NCI-H524 treated with DMSO at 0.1 percent for 48 hours (cell line): ENCODE measurements at regions not wholly inside any gene's neighbourhood (a gene's known extent, or its start where the extent isn't known, plus 50 kb on each side); places are given as distances from the start of the nearest gene placed in this dataset.

Source experiments
- DNase-seq: peaks from one replicate; lab custom pipeline; 2025; lab: John Stamatoyannopoulos, UW

- no peak for DNase-seq
These were observed 189.7 kb downstream of the BCAT1 start for GRCh38 chr12:24759155-24759554.

- DNase-seq = no peak
These were observed 192.3 kb downstream of the BCAT1 start for GRCh38 chr12:24756479-24757024.

GRCh38 chr12:24754690-24755638 lies 193.9 kb downstream of the BCAT1 start:
- no peak for DNase-seq

GRCh38 chr12:24752763-24753462 lies 196.0 kb downstream of the BCAT1 start:
- DNase-seq = no peak

- no peak for DNase-seq
These were observed 197.7 kb downstream of the BCAT1 start for GRCh38 chr12:24751181-24751580.

GRCh38 chr12:24750263-24750662 lies 198.6 kb downstream of the BCAT1 start:
- DNase-seq = no peak

GRCh38 chr12:24749171-24749570 lies 199.7 kb downstream of the BCAT1 start:
- no peak for DNase-seq

GRCh38 chr12:24748326-24748725 lies 200.6 kb downstream of the BCAT1 start:
- no peak for DNase-seq

- no peak for DNase-seq
These were observed 202.0 kb downstream of the BCAT1 start for GRCh38 chr12:24746864-24747263.

- no peak for DNase-seq
These were observed 202.8 kb downstream of the BCAT1 start for GRCh38 chr12:24746006-24746671.

GRCh38 chr12:24743941-24744793 lies 204.7 kb downstream of the BCAT1 start:
- no peak for DNase-seq

GRCh38 chr12:24742378-24742777 lies 206.5 kb downstream of the BCAT1 start:
- DNase-seq = no peak

- DNase-seq = no peak
These were observed 207.7 kb downstream of the BCAT1 start for GRCh38 chr12:24741216-24741615.

- DNase-seq = no peak
These were observed 209.7 kb downstream of the BCAT1 start for GRCh38 chr12:24739106-24739779.

- DNase-seq = no peak
These were observed 210.5 kb downstream of the BCAT1 start for GRCh38 chr12:24738441-24738840.

- DNase-seq = no peak
These were observed 217.3 kb downstream of the BCAT1 start for GRCh38 chr12:24731596-24731995.

GRCh38 chr12:24730489-24730896 lies 218.4 kb downstream of the BCAT1 start:
- DNase-seq = no peak

GRCh38 chr12:24728826-24729225 lies 220.1 kb downstream of the BCAT1 start:
- no peak for DNase-seq

GRCh38 chr12:24728366-24728765 lies 220.5 kb downstream of the BCAT1 start:
- no peak for DNase-seq

- no peak for DNase-seq
These were observed 223.3 kb downstream of the BCAT1 start for GRCh38 chr12:24725616-24726015.

GRCh38 chr12:24724814-24725213 lies 224.1 kb downstream of the BCAT1 start:
- DNase-seq = no peak
